SU-DHL-6 (cell line): ENCODE measurements at regions not wholly inside any gene's neighbourhood (a gene's known extent, or its start where the extent isn't known, plus 50 kb on each side); places are given as distances from the start of the nearest gene placed in this dataset.

ENCODE experiments used
- H2AFZ ChIP-seq: fragments of 200-600 bp; sonication (generic); 2 replicates; pipeline ENCODE4 v1.6.1; 2014; ENCODE audit warnings: low read depth, mild to moderate bottlenecking, moderate library complexity, mixed read lengths, antibody characterized with exemption, low read length; ENCODE audit not compliant: severe bottlenecking
- H3F3A ChIP-seq: fragments of 200-600 bp; shearing (Covaris generic); 2 replicates; pipeline ENCODE4 v1.6.0; 2016; ENCODE audit warnings: antibody characterized with exemption, mild to moderate bottlenecking; ENCODE audit not compliant: insufficient read depth
- H3K27ac ChIP-seq: fragments of 200-600 bp; sonication (generic); 2 replicates; pipeline ENCODE4 v1.5.1; 2016; ENCODE audit warnings: low read depth, mild to moderate bottlenecking, low read length, moderate library complexity, mixed read lengths
- H3K27me3 ChIP-seq: fragments of 200-600 bp; sonication (generic), shearing (Covaris generic); 2 replicates; pipeline ENCODE4 v1.6.0; 2014; ENCODE audit warnings: mild to moderate bottlenecking, low read length
- H3K36me3 ChIP-seq: fragments of 200-600 bp; sonication (generic); 2 replicates; pipeline ENCODE4 v1.6.1; 2014; ENCODE audit warnings: mild to moderate bottlenecking, low read length, mixed read lengths
- H3K4me2 ChIP-seq: fragments of 300-600, 200-600 bp; shearing (Covaris generic), sonication (generic); 2 replicates; pipeline ENCODE4 v1.6.0; 2014; ENCODE audit warnings: low read length, low read depth, mild to moderate bottlenecking; ENCODE audit not compliant: poor library complexity, severe bottlenecking
- H3K4me3 ChIP-seq: fragments of 200-600 bp; sonication (generic); 2 replicates; pipeline ENCODE4 v1.5.1; 2014; ENCODE audit warnings: antibody characterized with exemption, low read length, mild to moderate bottlenecking, mixed read lengths; ENCODE audit not compliant: insufficient read depth, poor library complexity, severe bottlenecking
- H3K79me2 ChIP-seq: fragments of 200-600 bp; sonication (generic); 2 replicates; pipeline ENCODE4 v1.6.1; 2014; ENCODE audit warnings: mild to moderate bottlenecking, low read length, moderate library complexity; ENCODE audit not compliant: insufficient read depth
- H3K9ac ChIP-seq: fragments of 200-600 bp; sonication (generic); 2 replicates; pipeline ENCODE4 v1.7.0; 2014; ENCODE audit warnings: mild to moderate bottlenecking, low read length
- H3K9me2 ChIP-seq: fragments of 200-600 bp; sonication (generic); replicated peaks from 2 replicates; pipeline ENCODE4 v1.6.1; 2014; ENCODE audit warnings: low read length; ENCODE audit not compliant: insufficient read depth
- H3K9me3 ChIP-seq: fragments of 200-600 bp; sonication (generic); 2 replicates; pipeline ENCODE4 v1.6.1; 2014; ENCODE audit warnings: low read length, mixed read lengths; ENCODE audit not compliant: insufficient read depth
- H4K20me1 ChIP-seq: fragments of 200-600 bp; sonication (generic); 2 replicates; pipeline ENCODE4 v1.6.1; 2014; ENCODE audit warnings: low read depth, mild to moderate bottlenecking, antibody characterized with exemption, low read length, moderate library complexity, mixed read lengths
- CTCF ChIP-seq: fragments of 200-600 bp; sonication (generic); IDR thresholded peaks from one replicate; pipeline ENCODE4 v1.5.1; 2017; ENCODE audit warnings: antibody characterized with exemption, mild to moderate bottlenecking, low read length, moderate library complexity; ENCODE audit not compliant: insufficient read depth, poor library complexity, severe bottlenecking
- EZH2phosphoT487 ChIP-seq: fragments of 200-600 bp; sonication (generic), shearing (Covaris generic); conservative IDR thresholded peaks from 2 replicates; pipeline ENCODE4 v1.6.1; 2018; ENCODE audit warnings: mild to moderate bottlenecking, antibody characterized with exemption, low read length, moderate library complexity, mixed read lengths

GRCh38 chr12:76255281-76255680 lies 92.9 kb downstream of the BBS10 start:
- Histone ChIP-seq H3K27me3 (no peaks in the 10 kb centered on the region), H3K9ac (no peak overlapping the region), H3K36me3 (no peaks in the 10 kb centered on the region), H3K27ac (no peak overlapping the region), H3K9me3 (no peaks in the 10 kb centered on the region), H2AFZ (no peak overlapping the region), H3K4me2 (no peak overlapping the region), H3K9me2 (no peaks in the 10 kb centered on the region), H3F3A (no peaks in the 10 kb centered on the region), H4K20me1 (no peaks in the 10 kb centered on the region), H3K4me3 (no peak overlapping the region), H3K79me2 (no peaks in the 10 kb centered on the region)
- TF ChIP-seq CTCF, result no peak
- no peak for TF ChIP-seq EZH2phosphoT487

GRCh38 chr12:76252031-76252430 lies 96.2 kb downstream of the BBS10 start:
- H3F3A ChIP-seq, result no peaks in the 10 kb centered on the region
- H3K9ac ChIP-seq, result no peak overlapping the region
- no peak overlapping the region for H3K27ac ChIP-seq
- H3K9me3 ChIP-seq, result no peaks in the 10 kb centered on the region
- no peaks in the 10 kb centered on the region for H3K79me2 ChIP-seq
- H4K20me1 ChIP-seq, result no peaks in the 10 kb centered on the region
- TF ChIP-seq EZH2phosphoT487, result no peak
- TF ChIP-seq CTCF, result no peak
- no peaks in the 10 kb centered on the region for H3K9me2 ChIP-seq
- H2AFZ ChIP-seq, result no peak overlapping the region
- H3K27me3 ChIP-seq, result no peaks in the 10 kb centered on the region
- no peak overlapping the region for H3K4me2 ChIP-seq
- no peak overlapping the region for H3K4me3 ChIP-seq
- no peaks in the 10 kb centered on the region for H3K36me3 ChIP-seq

GRCh38 chr12:76250256-76250655 lies 98.0 kb downstream of the BBS10 start:
- H4K20me1 ChIP-seq, result no peaks in the 10 kb centered on the region
- no peak overlapping the region for H2AFZ ChIP-seq
- TF ChIP-seq CTCF (no peak), EZH2phosphoT487 (no peak)
- no peaks in the 10 kb centered on the region for H3K27me3 ChIP-seq
- H3K9ac ChIP-seq, result no peak overlapping the region
- H3F3A ChIP-seq, result no peaks in the 10 kb centered on the region
- no peak overlapping the region for H3K4me3 ChIP-seq
- H3K9me3 ChIP-seq, result no peaks in the 10 kb centered on the region
- H3K36me3 ChIP-seq, result no peaks in the 10 kb centered on the region
- no peak overlapping the region for H3K4me2 ChIP-seq
- H3K79me2 ChIP-seq, result no peaks in the 10 kb centered on the region
- no peaks in the 10 kb centered on the region for H3K9me2 ChIP-seq
- no peak overlapping the region for H3K27ac ChIP-seq
